Panc1 (cell line): ENCODE measurements at regions not wholly inside any gene's neighbourhood (a gene's known extent, or its start where the extent isn't known, plus 50 kb on each side); places are given as distances from the start of the nearest gene placed in this dataset.

Source experiments
- POLR2AphosphoS5 ChIP-seq: IDR thresholded peaks from 2 replicates; pipeline ENCODE4 v1.6.1; 2012; ENCODE audit warnings: mild to moderate bottlenecking, low read depth, low read length, moderate library complexity
- SIN3A ChIP-seq: IDR thresholded peaks from 2 replicates; pipeline ENCODE4 v1.6.1; 2012; ENCODE audit warnings: low read depth, mild to moderate bottlenecking, low read length, moderate library complexity, borderline replicate concordance; ENCODE audit not compliant: insufficient read depth
- TCF7L2 ChIP-seq: IDR thresholded peaks from 2 replicates; pipeline ENCODE4 v1.6.1; 2011; ENCODE audit warnings: mild to moderate bottlenecking, low read depth, low read length, inconsistent platforms
- TF ChIP-seq, protein P1 (sequence below): fragments of 450-650 bp; IDR thresholded peaks from 2 replicates; pipeline ENCODE4 v1.5.1; 2017; ENCODE audit warnings: mild to moderate bottlenecking

DNA sequence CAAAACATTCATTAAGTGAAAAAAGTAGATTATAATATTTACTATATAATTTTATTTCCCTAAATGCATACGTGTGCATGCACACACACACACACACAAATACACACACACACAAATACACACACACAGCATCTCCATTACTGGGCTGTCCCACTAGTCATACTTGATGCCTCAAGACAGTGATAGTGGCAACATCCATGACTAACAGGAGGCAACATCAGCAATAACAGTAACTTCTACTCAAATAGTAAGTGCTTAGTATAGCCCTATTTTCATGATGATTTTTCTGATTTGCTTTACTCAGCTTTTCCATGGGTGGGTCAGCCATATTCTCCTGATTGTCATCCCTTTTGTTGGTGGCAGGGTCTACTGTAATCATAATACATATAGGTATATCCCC lies 325.9 kb upstream of the TEX13C start:
- TF ChIP-seq, protein P1, sequence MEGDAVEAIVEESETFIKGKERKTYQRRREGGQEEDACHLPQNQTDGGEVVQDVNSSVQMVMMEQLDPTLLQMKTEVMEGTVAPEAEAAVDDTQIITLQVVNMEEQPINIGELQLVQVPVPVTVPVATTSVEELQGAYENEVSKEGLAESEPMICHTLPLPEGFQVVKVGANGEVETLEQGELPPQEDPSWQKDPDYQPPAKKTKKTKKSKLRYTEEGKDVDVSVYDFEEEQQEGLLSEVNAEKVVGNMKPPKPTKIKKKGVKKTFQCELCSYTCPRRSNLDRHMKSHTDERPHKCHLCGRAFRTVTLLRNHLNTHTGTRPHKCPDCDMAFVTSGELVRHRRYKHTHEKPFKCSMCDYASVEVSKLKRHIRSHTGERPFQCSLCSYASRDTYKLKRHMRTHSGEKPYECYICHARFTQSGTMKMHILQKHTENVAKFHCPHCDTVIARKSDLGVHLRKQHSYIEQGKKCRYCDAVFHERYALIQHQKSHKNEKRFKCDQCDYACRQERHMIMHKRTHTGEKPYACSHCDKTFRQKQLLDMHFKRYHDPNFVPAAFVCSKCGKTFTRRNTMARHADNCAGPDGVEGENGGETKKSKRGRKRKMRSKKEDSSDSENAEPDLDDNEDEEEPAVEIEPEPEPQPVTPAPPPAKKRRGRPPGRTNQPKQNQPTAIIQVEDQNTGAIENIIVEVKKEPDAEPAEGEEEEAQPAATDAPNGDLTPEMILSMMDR, result no peak
- TF ChIP-seq TCF7L2 (no peak), POLR2AphosphoS5 (no peak), SIN3A (no peak)
